HEK293 (cell line): ENCODE measurements at regions not wholly inside any gene's neighbourhood (a gene's known extent, or its start where the extent isn't known, plus 50 kb on each side); places are given as distances from the start of the nearest gene placed in this dataset.

ENCODE experiments used
- CTCF ChIA-PET: fragments of 350-600 bp; formaldehyde crosslinking; extraction: SDS; loops from one replicate; lab custom pipeline; 2021; ENCODE audit warnings: antibody characterized with exemption; lab: Yijun Ruan, JAX
- POLR2A ChIA-PET: fragments of 300-600 bp; formaldehyde crosslinking; extraction: SDS; loops from one replicate; lab custom pipeline; 2020; ENCODE audit warnings: antibody characterized with exemption, inconsistent platforms; lab: Yijun Ruan, JAX
- H3K27ac ChIP-seq: fragments of 200-500 bp; sonication (Bioruptor generic); 2 replicates; pipeline ENCODE4 v1.5.1; 2014; ENCODE audit warnings: low read depth, low read length, control low read depth, inconsistent platforms; ENCODE audit errors: extremely low read depth
- H3K36me3 ChIP-seq, 2 experiments: fragments of 200-500 bp in 1 of 2; sonication (Bioruptor generic) in 1 of 2; 1 replicate in 1 of 2; 2 replicates in 1 of 2; pipeline ENCODE4 v1.5.1; 2014 to 2017; ENCODE audit warnings: inconsistent platforms in 2 of 2, low read length in 2 of 2; ENCODE audit not compliant: control insufficient read depth in 2 of 2, insufficient read depth in 1 of 2
- H3K4me1 ChIP-seq: fragments of 200-500 bp; sonication (Bioruptor generic); 2 replicates; pipeline ENCODE4 v1.5.1; 2014; ENCODE audit warnings: mild to moderate bottlenecking, low read length, inconsistent platforms; ENCODE audit not compliant: control insufficient read depth, insufficient read depth
- H3K4me3 ChIP-seq: 2 replicates; pipeline ENCODE4 v1.5.1; 2011; ENCODE audit warnings: low read depth, mild to moderate bottlenecking, control low read depth, low read length, moderate library complexity
- H3K9me3 ChIP-seq: fragments of 200-500 bp; sonication (Bioruptor generic); 2 replicates; pipeline ENCODE4 v1.5.1; 2014; ENCODE audit warnings: low read depth, low read length, inconsistent platforms; ENCODE audit not compliant: control insufficient read depth, insufficient read depth
- HOXC10 ChIP-seq: sonication (generic); formaldehyde crosslinking; IDR thresholded peaks from 2 replicates; pipeline ENCODE4 v1.8.1; 2023; ENCODE audit warnings: mild to moderate bottlenecking, missing genetic modification reagents
- KLF9 ChIP-seq: fragments of 450-650 bp; formaldehyde crosslinking; IDR thresholded peaks from 2 replicates; pipeline ENCODE4 v1.5.1; 2016; ENCODE audit warnings: missing biosample characterization, missing genetic modification characterization, low read depth
- REPIN1 ChIP-seq: fragments of 450-650 bp; formaldehyde crosslinking; IDR thresholded peaks from 2 replicates; pipeline ENCODE4 v1.5.1; 2017; ENCODE audit warnings: missing biosample characterization, missing genetic modification characterization, low read depth
- YY1 ChIP-seq: fragments of 450-650 bp; formaldehyde crosslinking; IDR thresholded peaks from 2 replicates; pipeline ENCODE4 v1.5.1; 2018; ENCODE audit warnings: missing biosample characterization, missing genetic modification characterization
- YY2 ChIP-seq: fragments of 450-650 bp; formaldehyde crosslinking; IDR thresholded peaks from 2 replicates; pipeline ENCODE4 v1.5.1; 2016; ENCODE audit warnings: missing biosample characterization, missing genetic modification characterization
- ZBTB20 ChIP-seq: fragments of 450-650 bp; formaldehyde crosslinking; IDR thresholded peaks from 2 replicates; pipeline ENCODE4 v1.5.1; 2016; ENCODE audit warnings: missing biosample characterization, missing genetic modification characterization
- ZBTB44 ChIP-seq: fragments of 450-650 bp; IDR thresholded peaks from 2 replicates; pipeline ENCODE4 v1.5.1; 2018; ENCODE audit warnings: missing biosample characterization, mild to moderate bottlenecking, missing genetic modification characterization
- ZIC2 ChIP-seq: fragments of 450-650 bp; formaldehyde crosslinking; IDR thresholded peaks from 2 replicates; pipeline ENCODE4 v1.5.1; 2016; ENCODE audit warnings: missing biosample characterization, missing genetic modification characterization
- ZNF10 ChIP-seq: fragments of 450-650 bp; formaldehyde crosslinking; IDR thresholded peaks from 2 replicates; pipeline ENCODE4 v1.5.1; 2017; ENCODE audit warnings: missing biosample characterization, missing genetic modification characterization
- ZNF184 ChIP-seq: fragments of 450-650 bp; IDR thresholded peaks from 2 replicates; pipeline ENCODE4 v1.5.1; 2018; ENCODE audit warnings: missing biosample characterization, mild to moderate bottlenecking, missing genetic modification characterization
- ZNF211 ChIP-seq: fragments of 450-650 bp; formaldehyde crosslinking; IDR thresholded peaks from 2 replicates; pipeline ENCODE4 v1.5.1; 2016; ENCODE audit warnings: low read depth, missing biosample characterization, missing genetic modification characterization
- ZNF221 ChIP-seq: fragments of 450-650 bp; formaldehyde crosslinking; IDR thresholded peaks from 2 replicates; pipeline ENCODE4 v1.5.1; 2017; ENCODE audit warnings: missing biosample characterization, missing genetic modification characterization, borderline replicate concordance
- ZNF223 ChIP-seq: fragments of 450-650 bp; formaldehyde crosslinking; IDR thresholded peaks from 2 replicates; pipeline ENCODE4 v1.5.1; 2016; ENCODE audit warnings: missing biosample characterization, missing genetic modification characterization
- ZNF23 ChIP-seq: fragments of 450-650 bp; formaldehyde crosslinking; IDR thresholded peaks from 2 replicates; pipeline ENCODE4 v1.5.1; 2016; ENCODE audit warnings: missing biosample characterization, missing genetic modification characterization, borderline replicate concordance
- ZNF239 ChIP-seq: fragments of 450-650 bp; formaldehyde crosslinking; IDR thresholded peaks from 2 replicates; pipeline ENCODE4 v1.5.1; 2016; ENCODE audit warnings: missing biosample characterization, missing genetic modification characterization
- ZNF280D ChIP-seq: fragments of 450-650 bp; formaldehyde crosslinking; IDR thresholded peaks from 2 replicates; pipeline ENCODE4 v1.5.1; 2016; ENCODE audit warnings: missing biosample characterization, missing genetic modification characterization
- ZNF354C ChIP-seq: fragments of 450-650 bp; formaldehyde crosslinking; IDR thresholded peaks from 2 replicates; pipeline ENCODE4 v1.5.1; 2016; ENCODE audit warnings: missing biosample characterization, missing genetic modification characterization, low read depth, borderline replicate concordance
- ZNF391 ChIP-seq: fragments of 450-650 bp; formaldehyde crosslinking; IDR thresholded peaks from 2 replicates; pipeline ENCODE4 v1.5.1; 2016; ENCODE audit warnings: low read depth, missing biosample characterization, missing genetic modification characterization, borderline replicate concordance
- ZNF514 ChIP-seq: fragments of 450-650 bp; formaldehyde crosslinking; IDR thresholded peaks from 2 replicates; pipeline ENCODE4 v1.5.1; 2016; ENCODE audit warnings: missing biosample characterization, missing genetic modification characterization
- ZNF560 ChIP-seq: fragments of 450-650 bp; formaldehyde crosslinking; IDR thresholded peaks from 2 replicates; pipeline ENCODE4 v1.5.1; 2017; ENCODE audit warnings: missing biosample characterization, missing genetic modification characterization, borderline replicate concordance
- ZNF621 ChIP-seq: fragments of 450-650 bp; formaldehyde crosslinking; IDR thresholded peaks from 2 replicates; pipeline ENCODE4 v1.5.1; 2017; ENCODE audit warnings: missing biosample characterization, missing genetic modification characterization
- ZNF626 ChIP-seq: fragments of 450-650 bp; sonication (Bioruptor Pico); formaldehyde crosslinking; IDR thresholded peaks from 2 replicates; pipeline ENCODE4 v1.5.1; 2018; ENCODE audit warnings: missing biosample characterization, missing genetic modification characterization, inconsistent platforms
- ZNF629 ChIP-seq: fragments of 450-650 bp; formaldehyde crosslinking; IDR thresholded peaks from 2 replicates; pipeline ENCODE4 v1.5.1; 2017; ENCODE audit warnings: missing biosample characterization, missing genetic modification characterization
- ZNF658 ChIP-seq: fragments of 450-650 bp; formaldehyde crosslinking; IDR thresholded peaks from 2 replicates; pipeline ENCODE4; 2016; ENCODE audit warnings: missing biosample characterization, missing genetic modification characterization
- ZNF677 ChIP-seq: fragments of 450-650 bp; IDR thresholded peaks from 2 replicates; pipeline ENCODE4 v1.5.0; 2018; ENCODE audit warnings: missing biosample characterization, mild to moderate bottlenecking, missing genetic modification characterization, moderate library complexity
- ZNF747 ChIP-seq: fragments of 450-650 bp; formaldehyde crosslinking; IDR thresholded peaks from 2 replicates; pipeline ENCODE4 v1.5.1; 2016; ENCODE audit warnings: missing biosample characterization, missing genetic modification characterization
- ZNF777 ChIP-seq: fragments of 450-650 bp; formaldehyde crosslinking; IDR thresholded peaks from 2 replicates; pipeline ENCODE4 v1.5.1; 2017; ENCODE audit warnings: missing biosample characterization, missing genetic modification characterization, borderline replicate concordance
- ZSCAN23 ChIP-seq: fragments of 450-650 bp; formaldehyde crosslinking; IDR thresholded peaks from 2 replicates; pipeline ENCODE4 v1.5.1; 2016; ENCODE audit warnings: missing biosample characterization, missing genetic modification characterization
- TF ChIP-seq, protein P1 (sequence below): fragments of 450-650 bp; formaldehyde crosslinking; IDR thresholded peaks from 2 replicates; pipeline ENCODE4 v1.5.1; 2016; ENCODE audit warnings: missing biosample characterization, missing genetic modification characterization, borderline replicate concordance

GRCh38 chr2:40937284-40937683, 485.4 kb upstream of the SLC8A1 start:
- H3K4me3 ChIP-seq, result no peak overlapping the region
- CTCF ChIA-PET, result no interaction called here
- no peaks in the 10 kb centered on the region for H3K36me3 ChIP-seq
- no peak for TF ChIP-seq HOXC10 (CRISPR knock-in tag)
- TF ChIP-seq ZNF658 (tag by site-specific recombination), result no peak
- TF ChIP-seq ZNF23 (tag by site-specific recombination), result no peak
- no peak for TF ChIP-seq ZNF747 (tag by site-specific recombination)
- no peak for TF ChIP-seq ZNF223 (tag by site-specific recombination)
- no peak for TF ChIP-seq REPIN1 (tag by site-specific recombination)
- TF ChIP-seq, protein P1, sequence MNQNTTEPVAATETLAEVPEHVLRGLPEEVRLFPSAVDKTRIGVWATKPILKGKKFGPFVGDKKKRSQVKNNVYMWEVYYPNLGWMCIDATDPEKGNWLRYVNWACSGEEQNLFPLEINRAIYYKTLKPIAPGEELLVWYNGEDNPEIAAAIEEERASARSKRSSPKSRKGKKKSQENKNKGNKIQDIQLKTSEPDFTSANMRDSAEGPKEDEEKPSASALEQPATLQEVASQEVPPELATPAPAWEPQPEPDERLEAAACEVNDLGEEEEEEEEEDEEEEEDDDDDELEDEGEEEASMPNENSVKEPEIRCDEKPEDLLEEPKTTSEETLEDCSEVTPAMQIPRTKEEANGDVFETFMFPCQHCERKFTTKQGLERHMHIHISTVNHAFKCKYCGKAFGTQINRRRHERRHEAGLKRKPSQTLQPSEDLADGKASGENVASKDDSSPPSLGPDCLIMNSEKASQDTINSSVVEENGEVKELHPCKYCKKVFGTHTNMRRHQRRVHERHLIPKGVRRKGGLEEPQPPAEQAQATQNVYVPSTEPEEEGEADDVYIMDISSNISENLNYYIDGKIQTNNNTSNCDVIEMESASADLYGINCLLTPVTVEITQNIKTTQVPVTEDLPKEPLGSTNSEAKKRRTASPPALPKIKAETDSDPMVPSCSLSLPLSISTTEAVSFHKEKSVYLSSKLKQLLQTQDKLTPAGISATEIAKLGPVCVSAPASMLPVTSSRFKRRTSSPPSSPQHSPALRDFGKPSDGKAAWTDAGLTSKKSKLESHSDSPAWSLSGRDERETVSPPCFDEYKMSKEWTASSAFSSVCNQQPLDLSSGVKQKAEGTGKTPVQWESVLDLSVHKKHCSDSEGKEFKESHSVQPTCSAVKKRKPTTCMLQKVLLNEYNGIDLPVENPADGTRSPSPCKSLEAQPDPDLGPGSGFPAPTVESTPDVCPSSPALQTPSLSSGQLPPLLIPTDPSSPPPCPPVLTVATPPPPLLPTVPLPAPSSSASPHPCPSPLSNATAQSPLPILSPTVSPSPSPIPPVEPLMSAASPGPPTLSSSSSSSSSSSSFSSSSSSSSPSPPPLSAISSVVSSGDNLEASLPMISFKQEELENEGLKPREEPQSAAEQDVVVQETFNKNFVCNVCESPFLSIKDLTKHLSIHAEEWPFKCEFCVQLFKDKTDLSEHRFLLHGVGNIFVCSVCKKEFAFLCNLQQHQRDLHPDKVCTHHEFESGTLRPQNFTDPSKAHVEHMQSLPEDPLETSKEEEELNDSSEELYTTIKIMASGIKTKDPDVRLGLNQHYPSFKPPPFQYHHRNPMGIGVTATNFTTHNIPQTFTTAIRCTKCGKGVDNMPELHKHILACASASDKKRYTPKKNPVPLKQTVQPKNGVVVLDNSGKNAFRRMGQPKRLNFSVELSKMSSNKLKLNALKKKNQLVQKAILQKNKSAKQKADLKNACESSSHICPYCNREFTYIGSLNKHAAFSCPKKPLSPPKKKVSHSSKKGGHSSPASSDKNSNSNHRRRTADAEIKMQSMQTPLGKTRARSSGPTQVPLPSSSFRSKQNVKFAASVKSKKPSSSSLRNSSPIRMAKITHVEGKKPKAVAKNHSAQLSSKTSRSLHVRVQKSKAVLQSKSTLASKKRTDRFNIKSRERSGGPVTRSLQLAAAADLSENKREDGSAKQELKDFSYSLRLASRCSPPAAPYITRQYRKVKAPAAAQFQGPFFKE, result no peak
- TF ChIP-seq ZNF280D (tag by site-specific recombination), result no peak
- no peak for TF ChIP-seq ZNF677 (tag by site-specific recombination)
- no peak for TF ChIP-seq ZNF514 (tag by site-specific recombination)
- no peak for TF ChIP-seq ZNF777 (tag by site-specific recombination)
- no peak for TF ChIP-seq YY2 (tag by site-specific recombination)
- TF ChIP-seq ZNF560 (tag by site-specific recombination), result no peak
- TF ChIP-seq ZNF221 (tag by site-specific recombination), result no peak
- TF ChIP-seq ZNF391, result no peak
- TF ChIP-seq KLF9 (tag by site-specific recombination), result no peak
- no peak for TF ChIP-seq ZNF211
- no peak for TF ChIP-seq ZNF239
- no peaks in the 10 kb centered on the region for H3K9me3 ChIP-seq
- H3K27ac ChIP-seq, result no peak overlapping the region
- no peaks in the 10 kb centered on the region for H3K4me1 ChIP-seq
- POLR2A ChIA-PET, result no interaction called here

- CTCF ChIA-PET, result no interaction called here
- POLR2A ChIA-PET, result no interaction called here
- Histone ChIP-seq H3K4me1 (no peaks in the 10 kb centered on the region), H3K27ac (no peak overlapping the region), H3K9me3 (no peaks in the 10 kb centered on the region), H3K36me3 (no peaks in the 10 kb centered on the region), H3K4me3 (no peak overlapping the region)
- TF ChIP-seq ZNF621 (tag by site-specific recombination), result no peak
- TF ChIP-seq YY1 (tag by site-specific recombination), result no peak
- TF ChIP-seq ZIC2 (tag by site-specific recombination), result no peak
- no peak for TF ChIP-seq ZNF658 (tag by site-specific recombination)
- TF ChIP-seq ZNF354C (tag by site-specific recombination), result no peak
- no peak for TF ChIP-seq ZSCAN23 (tag by site-specific recombination)
- no peak for TF ChIP-seq ZNF626
- no peak for TF ChIP-seq ZNF777 (tag by site-specific recombination)
- no peak for TF ChIP-seq ZBTB44 (tag by site-specific recombination)
- no peak for TF ChIP-seq ZBTB20 (tag by site-specific recombination)
- TF ChIP-seq ZNF184 (tag by site-specific recombination), result no peak
- no peak for TF ChIP-seq ZNF629 (tag by site-specific recombination)
- no peak for TF ChIP-seq ZNF10 (tag by site-specific recombination)
Measured at GRCh38 chr2:40953341-40953740, 501.5 kb upstream of the SLC8A1 start.
